ENCODE measurements at regions not wholly inside any gene's neighbourhood (a gene's known extent, or its start where the extent isn't known, plus 50 kb on each side); places are given as distances from the start of the nearest gene placed in this dataset.

GRCh38 chr9:95822583-95823431 is 52.7 kb upstream of the ERCC6L2 start:
- DNase-seq, result peak; percentile 69

GRCh38 chr9:95822015-95822414 is 53.5 kb upstream of the ERCC6L2 start:
- no peak for DNase-seq

- DNase-seq, result no peak
These were observed 55.4 kb upstream of the ERCC6L2 start for GRCh38 chr9:95820074-95820473.

- peak; percentile 76 for DNase-seq
These were observed 55.9 kb upstream of the ERCC6L2 start for GRCh38 chr9:95819636-95820035.

GRCh38 chr9:95817205-95817604 is 58.3 kb upstream of the ERCC6L2 start:
- no peak for DNase-seq

- DNase-seq, result no peak
These were observed 58.8 kb upstream of the ERCC6L2 start for GRCh38 chr9:95816716-95817115.

- DNase-seq, result no peak
These were observed 59.5 kb upstream of the ERCC6L2 start for GRCh38 chr9:95815961-95816360.

GRCh38 chr9:95815133-95815532 is 60.4 kb upstream of the ERCC6L2 start:
- peak; percentile 61 for DNase-seq

GRCh38 chr9:95813923-95814322 is 61.6 kb upstream of the ERCC6L2 start:
- no peak for DNase-seq

- DNase-seq, result no peak
These were observed 64.7 kb upstream of the ERCC6L2 start for GRCh38 chr9:95810814-95811213.

- no peak for DNase-seq
These were observed 65.4 kb upstream of the ERCC6L2 start for GRCh38 chr9:95810133-95810532.

- DNase-seq, result no peak
These were observed 65.8 kb upstream of the ERCC6L2 start for GRCh38 chr9:95809686-95810085.

GRCh38 chr9:95808011-95808410 is 67.5 kb upstream of the ERCC6L2 start:
- DNase-seq, result no peak

GRCh38 chr9:95807326-95807947 is 68.1 kb upstream of the ERCC6L2 start:
- no peak for DNase-seq

GRCh38 chr9:95803197-95803596 is 72.3 kb upstream of the ERCC6L2 start:
- DNase-seq, result no peak

GRCh38 chr9:95801797-95802196 is 73.7 kb upstream of the ERCC6L2 start:
- no peak for DNase-seq

- DNase-seq, result no peak
These were observed 79.5 kb upstream of the ERCC6L2 start for GRCh38 chr9:95796029-95796428.

- DNase-seq, result no peak
These were observed 81.3 kb upstream of the ERCC6L2 start for GRCh38 chr9:95793924-95794828.

GRCh38 chr9:95791695-95792094 is 83.8 kb upstream of the ERCC6L2 start:
- no peak for DNase-seq

GRCh38 chr9:95791286-95791685 is 84.2 kb upstream of the ERCC6L2 start:
- no peak for DNase-seq

- DNase-seq, result no peak
These were observed 86.9 kb upstream of the ERCC6L2 start for GRCh38 chr9:95788521-95788991.

- peak; percentile 73 for DNase-seq
These were observed 87.5 kb upstream of the ERCC6L2 start for GRCh38 chr9:95788021-95788420.

- no peak for DNase-seq
These were observed 90.3 kb upstream of the ERCC6L2 start for GRCh38 chr9:95785209-95785608.

Data from islet precursor cell (in vitro differentiated cells).